HCT116 (cell line): ENCODE measurements at regions not wholly inside any gene's neighbourhood (a gene's known extent, or its start where the extent isn't known, plus 50 kb on each side); places are given as distances from the start of the nearest gene placed in this dataset.

Source experiments
- ATAC-seq: fragments of 200-7000 bp; cut with Tn5 transposase; 2 replicates; pipeline ENCODE4 v1.9.1; 2020; ENCODE audit warnings: mild to moderate bottlenecking, moderate library complexity
- BruUV-seq: library from RNA; stranded (reverse); fragments of 400-500 nt; replicated peaks from 2 replicates; lab custom pipeline; 2021; lab: Mats Ljungman, UMichigan
- CTCF ChIA-PET: fragments of 300-600 bp; sonication (Branson Sonifier 250); formaldehyde crosslinking; loops from one replicate; lab custom pipeline; 2021; ENCODE audit warnings: antibody characterized with exemption; lab: Charles Lee
- POLR2A ChIA-PET: fragments of 300-600, 350-600 bp; sonication (Branson Sonifier 250); formaldehyde crosslinking; loops from one replicate; lab custom pipeline; 2021; ENCODE audit warnings: antibody characterized with exemption; lab: Charles Lee
- RAD21 ChIA-PET, 2 experiments: fragments of 300-600 bp; sonication (Branson Sonifier 250); formaldehyde crosslinking; loops; one replicate each; lab custom pipeline; 2023; ENCODE audit warnings: low total read pairs in 2 of 2; ENCODE audit not compliant: uncharacterized antibody in 2 of 2, unreplicated experiment in 2 of 2, low non-redundant PET in 1 of 2; lab: Charles Lee
- DNase-seq: peaks from one replicate; pipeline ENCODE4 v3.0.0-alpha.2; 2010; ENCODE audit warnings: low read depth, low spot score
- H2AFZ ChIP-seq: fragments of 200-600 bp; shearing (Covaris generic), sonication (generic); 2 replicates; pipeline ENCODE4 v1.6.1; 2017; ENCODE audit warnings: low read depth, mixed run types, mixed read lengths, antibody characterized with exemption, low read length; ENCODE audit not compliant: poor library complexity, severe bottlenecking
- H3K27ac ChIP-seq: 2 replicates; pipeline ENCODE4 v1.5.1; 2012; ENCODE audit warnings: low read depth, low read length
- H3K27me3 ChIP-seq: fragments of 200-600 bp; sonication (generic); 2 replicates; pipeline ENCODE4 v1.6.1; 2016; ENCODE audit warnings: mixed run types, low read length, mixed read lengths; ENCODE audit not compliant: insufficient read depth
- H3K36me3 ChIP-seq, 2 experiments: fragments of 200-500 bp in 1 of 2; fragments of 200-600 bp in 1 of 2; sonication (Bioruptor generic) in 1 of 2; sonication (generic) in 1 of 2; 2 replicates each; pipeline versions ENCODE4 v1.5.1 to v1.6.1; 2014 to 2016; ENCODE audit warnings: low read length in 2 of 2, inconsistent platforms in 1 of 2, mixed read lengths in 1 of 2, mixed run types in 1 of 2; ENCODE audit not compliant: insufficient read depth in 2 of 2, control insufficient read depth in 1 of 2
- H3K4me1 ChIP-seq, 2 experiments: fragments of 200-600 bp in 1 of 2; sonication (generic) in 1 of 2; 2 replicates each; pipeline versions ENCODE4 v1.5.1 to v1.6.1; 2012 to 2017; ENCODE audit warnings: low read length in 2 of 2, inconsistent platforms in 1 of 2, mild to moderate bottlenecking in 1 of 2, mixed read lengths in 1 of 2, mixed run types in 1 of 2, moderate library complexity in 1 of 2; ENCODE audit not compliant: insufficient read depth in 2 of 2, control insufficient read depth in 1 of 2
- H3K4me2 ChIP-seq: fragments of 200-600 bp; sonication (generic); 2 replicates; pipeline ENCODE4 v1.6.1; 2017; ENCODE audit warnings: mixed run types, low read length, mixed read lengths
- H3K4me3 ChIP-seq, 2 experiments: fragments of 200-600 bp in 1 of 2; sonication (generic) in 1 of 2; replicated peaks in 1 of 2; 2 replicates each; pipeline ENCODE4 v1.5.1; 2011 to 2016; ENCODE audit warnings: low read length in 2 of 2, control low read depth in 1 of 2, low read depth in 1 of 2, mild to moderate bottlenecking in 1 of 2, mixed read lengths in 1 of 2, mixed run types in 1 of 2
- H3K79me2 ChIP-seq: fragments of 200-600 bp; sonication (generic); 2 replicates; pipeline ENCODE4 v1.6.1; 2017; ENCODE audit warnings: mild to moderate bottlenecking, mixed run types, low read length, moderate library complexity, mixed read lengths; ENCODE audit not compliant: insufficient read depth
- H3K9ac ChIP-seq: fragments of 200-600 bp; sonication (generic); 2 replicates; pipeline ENCODE4 v1.6.1; 2016; ENCODE audit warnings: low read length, mixed read lengths
- H3K9me2 ChIP-seq: fragments of 200-600 bp; sonication (generic), shearing (Covaris generic); 2 replicates; pipeline ENCODE4 v1.6.1; 2017; ENCODE audit warnings: mixed run types, mild to moderate bottlenecking, moderate library complexity; ENCODE audit not compliant: insufficient read depth
- H3K9me3 ChIP-seq, 2 experiments: fragments of 200-500 bp in 1 of 2; fragments of 200-600 bp in 1 of 2; sonication (Bioruptor generic) in 1 of 2; sonication (generic) in 1 of 2; 2 replicates each; pipeline ENCODE4 v1.6.1; 2014 to 2017; ENCODE audit warnings: low read length in 2 of 2, mixed read lengths in 2 of 2, inconsistent platforms in 1 of 2, low read depth in 1 of 2, mild to moderate bottlenecking in 1 of 2, mixed run types in 1 of 2, moderate library complexity in 1 of 2; ENCODE audit not compliant: control insufficient read depth in 1 of 2, insufficient read depth in 1 of 2
- H4K20me1 ChIP-seq: fragments of 200-600 bp; sonication (generic), shearing (Covaris generic); 2 replicates; pipeline ENCODE4 v1.6.1; 2017; ENCODE audit warnings: mixed run types, mild to moderate bottlenecking, moderate library complexity; ENCODE audit not compliant: insufficient read depth
- CEBPB ChIP-seq: IDR thresholded peaks from 2 replicates; pipeline ENCODE4 v1.6.1; 2012; ENCODE audit warnings: low read depth
- EGR1 ChIP-seq: IDR thresholded peaks from 2 replicates; pipeline ENCODE4 v1.6.1; 2012; ENCODE audit warnings: low read depth
- ELF1 ChIP-seq: IDR thresholded peaks from 2 replicates; pipeline ENCODE4 v1.6.1; 2012; ENCODE audit warnings: low read depth, borderline replicate concordance
- EZH2 ChIP-seq: fragments of 200-600 bp; sonication (generic); IDR thresholded peaks from 2 replicates; pipeline ENCODE4 v1.6.1; 2017; ENCODE audit warnings: antibody characterized with exemption, mixed run types
- EZH2phosphoT487 ChIP-seq: fragments of 200-600 bp; IDR thresholded peaks from 2 replicates; pipeline ENCODE4 v1.6.1; 2018; ENCODE audit warnings: antibody characterized with exemption, borderline replicate concordance
- SIN3A ChIP-seq: IDR thresholded peaks from 2 replicates; pipeline ENCODE4 v1.6.1; 2012; ENCODE audit warnings: low read depth
- SRF ChIP-seq: IDR thresholded peaks from 2 replicates; pipeline ENCODE4 v1.6.1; 2012; ENCODE audit warnings: low read depth
- TCF7L2 ChIP-seq: IDR thresholded peaks from 2 replicates; pipeline ENCODE4 v1.7.0; 2011; ENCODE audit warnings: borderline replicate concordance, inconsistent platforms; ENCODE audit not compliant: insufficient read depth, insufficient read length; ENCODE audit errors: extremely low read depth
- intact Hi-C: fragments of 100-400 bp; cut with micrococcal nuclease; formaldehyde crosslinking; loops from 2 replicates; pipeline ENCODE4 v1.10.0; 2022
- TF ChIP-seq, protein P1 (sequence below): IDR thresholded peaks from 2 replicates; pipeline ENCODE4 v1.6.1; 2011; ENCODE audit warnings: mild to moderate bottlenecking, low read length, moderate library complexity; ENCODE audit not compliant: insufficient replicate concordance; ENCODE audit errors: extremely low read depth
- TF ChIP-seq, protein P2 (sequence below): IDR thresholded peaks from 2 replicates; pipeline ENCODE4 v1.6.1; 2012; ENCODE audit warnings: low read depth
- TF ChIP-seq, protein P3 (sequence below), 3 experiments: fragments of 200-600 bp in 1 of 3; sonication (generic) in 1 of 3; IDR thresholded peaks in 2 of 3; conservative IDR thresholded peaks in 1 of 3; 2 replicates each; pipeline ENCODE4 v1.5.1; 2012 to 2017; ENCODE audit warnings: low read depth in 2 of 3, low read length in 2 of 3, antibody characterized with exemption in 1 of 3, borderline replicate concordance in 1 of 3, control low read depth in 1 of 3, mild to moderate bottlenecking in 1 of 3, mixed read lengths in 1 of 3, mixed run types in 1 of 3, moderate library complexity in 1 of 3; ENCODE audit not compliant: insufficient read depth in 1 of 3
- TF ChIP-seq, protein P4 (sequence below): IDR thresholded peaks from 2 replicates; pipeline ENCODE4 v1.6.1; 2012

DNA sequence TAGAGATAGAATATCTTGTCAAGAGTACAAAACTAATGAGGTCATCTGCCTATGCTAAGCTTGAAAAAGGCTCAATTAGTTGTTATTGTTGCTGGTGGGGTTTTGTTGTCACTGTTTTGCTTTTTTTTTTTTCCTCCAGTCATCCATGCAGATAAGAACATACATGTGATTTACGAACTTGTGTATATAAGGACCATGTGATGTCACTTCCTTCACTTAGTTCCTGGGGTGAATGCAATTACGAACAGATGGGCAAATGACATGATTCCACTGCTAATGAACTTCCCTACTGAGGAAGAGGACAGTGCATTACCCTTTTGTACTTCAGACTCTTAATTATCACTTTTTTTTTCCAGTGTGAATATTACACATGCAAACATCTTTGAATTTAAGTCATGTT, 1175.3 kb upstream of the GJE1 start:
- H3K9ac ChIP-seq: no peak overlapping the region
- intact Hi-C loops: no loop called here
- POLR2A ChIA-PET: no interaction called here

DNA sequence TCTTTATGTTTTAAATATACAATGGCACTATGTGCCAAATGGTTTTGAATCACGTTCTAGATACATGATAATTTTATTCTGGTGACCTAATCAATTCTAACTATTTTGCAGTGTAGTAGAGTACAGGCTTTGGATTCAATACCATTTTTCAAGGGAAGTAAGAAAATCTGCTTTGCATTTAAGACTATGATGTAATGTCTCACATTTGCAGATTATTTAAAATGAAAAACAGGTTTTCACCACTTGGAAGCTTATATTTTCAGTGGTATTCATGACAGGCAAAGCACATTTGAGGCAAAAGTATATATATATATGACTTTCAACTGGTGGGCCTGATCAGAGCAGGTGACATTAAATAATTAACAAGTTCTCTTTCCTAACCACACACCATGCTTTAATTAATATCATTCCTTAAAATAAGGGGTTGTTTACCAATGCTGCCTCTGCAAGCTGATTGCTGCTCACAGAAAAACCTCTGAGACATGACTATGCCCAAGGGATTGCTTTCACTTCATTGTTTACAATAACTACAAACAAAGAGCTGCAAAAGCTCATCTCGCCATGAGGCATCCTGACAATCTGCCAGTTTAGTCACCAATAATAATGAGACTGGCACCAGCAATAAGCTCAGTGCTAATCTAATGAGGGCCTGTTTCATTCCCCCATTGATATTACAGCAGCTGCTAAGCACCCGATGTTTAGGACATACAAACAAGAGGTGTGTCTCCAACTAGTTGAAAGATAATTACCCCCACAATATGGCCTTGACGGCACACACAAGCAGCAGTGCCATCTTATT, 1176.0 kb upstream of the GJE1 start:
- Histone ChIP-seq H3K9ac (no peak overlapping the region), H3K79me2 (no peaks in the 10 kb centered on the region), H2AFZ (no peak overlapping the region), H3K9me2 (no peaks in the 10 kb centered on the region), H3K27ac (no peak overlapping the region), H3K4me2 (no peak overlapping the region), H4K20me1 (no peaks in the 10 kb centered on the region), H3K9me3 (no peaks in the 10 kb centered on the region), H3K27me3 (no peaks in the 10 kb centered on the region), H3K4me1 (no peaks in the 10 kb centered on the region), H3K36me3 (no peaks in the 10 kb centered on the region), H3K4me3 (no peak overlapping the region)
- RAD21 ChIA-PET: no interaction called here
- BruUV-seq: no TSS peak
- POLR2A ChIA-PET: no interaction called here
- DNase-seq: no peak
- intact Hi-C loops: no loop called here
- CTCF ChIA-PET: no interaction called here
- no peak for ATAC-seq
- TF ChIP-seq CEBPB: no peak
- TF ChIP-seq, protein P1, sequence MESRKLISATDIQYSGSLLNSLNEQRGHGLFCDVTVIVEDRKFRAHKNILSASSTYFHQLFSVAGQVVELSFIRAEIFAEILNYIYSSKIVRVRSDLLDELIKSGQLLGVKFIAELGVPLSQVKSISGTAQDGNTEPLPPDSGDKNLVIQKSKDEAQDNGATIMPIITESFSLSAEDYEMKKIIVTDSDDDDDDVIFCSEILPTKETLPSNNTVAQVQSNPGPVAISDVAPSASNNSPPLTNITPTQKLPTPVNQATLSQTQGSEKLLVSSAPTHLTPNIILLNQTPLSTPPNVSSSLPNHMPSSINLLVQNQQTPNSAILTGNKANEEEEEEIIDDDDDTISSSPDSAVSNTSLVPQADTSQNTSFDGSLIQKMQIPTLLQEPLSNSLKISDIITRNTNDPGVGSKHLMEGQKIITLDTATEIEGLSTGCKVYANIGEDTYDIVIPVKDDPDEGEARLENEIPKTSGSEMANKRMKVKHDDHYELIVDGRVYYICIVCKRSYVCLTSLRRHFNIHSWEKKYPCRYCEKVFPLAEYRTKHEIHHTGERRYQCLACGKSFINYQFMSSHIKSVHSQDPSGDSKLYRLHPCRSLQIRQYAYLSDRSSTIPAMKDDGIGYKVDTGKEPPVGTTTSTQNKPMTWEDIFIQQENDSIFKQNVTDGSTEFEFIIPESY: no peak
- TF ChIP-seq, protein P2, sequence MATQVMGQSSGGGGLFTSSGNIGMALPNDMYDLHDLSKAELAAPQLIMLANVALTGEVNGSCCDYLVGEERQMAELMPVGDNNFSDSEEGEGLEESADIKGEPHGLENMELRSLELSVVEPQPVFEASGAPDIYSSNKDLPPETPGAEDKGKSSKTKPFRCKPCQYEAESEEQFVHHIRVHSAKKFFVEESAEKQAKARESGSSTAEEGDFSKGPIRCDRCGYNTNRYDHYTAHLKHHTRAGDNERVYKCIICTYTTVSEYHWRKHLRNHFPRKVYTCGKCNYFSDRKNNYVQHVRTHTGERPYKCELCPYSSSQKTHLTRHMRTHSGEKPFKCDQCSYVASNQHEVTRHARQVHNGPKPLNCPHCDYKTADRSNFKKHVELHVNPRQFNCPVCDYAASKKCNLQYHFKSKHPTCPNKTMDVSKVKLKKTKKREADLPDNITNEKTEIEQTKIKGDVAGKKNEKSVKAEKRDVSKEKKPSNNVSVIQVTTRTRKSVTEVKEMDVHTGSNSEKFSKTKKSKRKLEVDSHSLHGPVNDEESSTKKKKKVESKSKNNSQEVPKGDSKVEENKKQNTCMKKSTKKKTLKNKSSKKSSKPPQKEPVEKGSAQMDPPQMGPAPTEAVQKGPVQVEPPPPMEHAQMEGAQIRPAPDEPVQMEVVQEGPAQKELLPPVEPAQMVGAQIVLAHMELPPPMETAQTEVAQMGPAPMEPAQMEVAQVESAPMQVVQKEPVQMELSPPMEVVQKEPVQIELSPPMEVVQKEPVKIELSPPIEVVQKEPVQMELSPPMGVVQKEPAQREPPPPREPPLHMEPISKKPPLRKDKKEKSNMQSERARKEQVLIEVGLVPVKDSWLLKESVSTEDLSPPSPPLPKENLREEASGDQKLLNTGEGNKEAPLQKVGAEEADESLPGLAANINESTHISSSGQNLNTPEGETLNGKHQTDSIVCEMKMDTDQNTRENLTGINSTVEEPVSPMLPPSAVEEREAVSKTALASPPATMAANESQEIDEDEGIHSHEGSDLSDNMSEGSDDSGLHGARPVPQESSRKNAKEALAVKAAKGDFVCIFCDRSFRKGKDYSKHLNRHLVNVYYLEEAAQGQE: no peak
- TF ChIP-seq, protein P3, sequence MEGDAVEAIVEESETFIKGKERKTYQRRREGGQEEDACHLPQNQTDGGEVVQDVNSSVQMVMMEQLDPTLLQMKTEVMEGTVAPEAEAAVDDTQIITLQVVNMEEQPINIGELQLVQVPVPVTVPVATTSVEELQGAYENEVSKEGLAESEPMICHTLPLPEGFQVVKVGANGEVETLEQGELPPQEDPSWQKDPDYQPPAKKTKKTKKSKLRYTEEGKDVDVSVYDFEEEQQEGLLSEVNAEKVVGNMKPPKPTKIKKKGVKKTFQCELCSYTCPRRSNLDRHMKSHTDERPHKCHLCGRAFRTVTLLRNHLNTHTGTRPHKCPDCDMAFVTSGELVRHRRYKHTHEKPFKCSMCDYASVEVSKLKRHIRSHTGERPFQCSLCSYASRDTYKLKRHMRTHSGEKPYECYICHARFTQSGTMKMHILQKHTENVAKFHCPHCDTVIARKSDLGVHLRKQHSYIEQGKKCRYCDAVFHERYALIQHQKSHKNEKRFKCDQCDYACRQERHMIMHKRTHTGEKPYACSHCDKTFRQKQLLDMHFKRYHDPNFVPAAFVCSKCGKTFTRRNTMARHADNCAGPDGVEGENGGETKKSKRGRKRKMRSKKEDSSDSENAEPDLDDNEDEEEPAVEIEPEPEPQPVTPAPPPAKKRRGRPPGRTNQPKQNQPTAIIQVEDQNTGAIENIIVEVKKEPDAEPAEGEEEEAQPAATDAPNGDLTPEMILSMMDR (IDR thresholded peaks at IDR 0.05 in 2 of 3, conservative IDR thresholded peaks at IDR 0.05 in 1 of 3; ENCODE audit: borderline replicate concordance in 1 of 3, insufficient read depth in 1 of 3, low read depth in 2 of 3, low read length in 2 of 3): no peak
- TF ChIP-seq SRF: no peak
- TF ChIP-seq TCF7L2: no peak
- no peak for TF ChIP-seq EZH2
- TF ChIP-seq, protein P4, sequence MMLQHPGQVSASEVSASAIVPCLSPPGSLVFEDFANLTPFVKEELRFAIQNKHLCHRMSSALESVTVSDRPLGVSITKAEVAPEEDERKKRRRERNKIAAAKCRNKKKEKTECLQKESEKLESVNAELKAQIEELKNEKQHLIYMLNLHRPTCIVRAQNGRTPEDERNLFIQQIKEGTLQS: no peak
- TF ChIP-seq SIN3A: no peak

More for the DNA sequence above, 1175.3 kb upstream of the GJE1 start:
- H4K20me1 ChIP-seq: no peaks in the 10 kb centered on the region
- no peak for DNase-seq
- no peak overlapping the region for H3K27ac ChIP-seq
- ChIA-PET CTCF (no interaction called here), RAD21 (no interaction called here)
- no peaks in the 10 kb centered on the region for H3K27me3 ChIP-seq
- ATAC-seq: no peak
- H3K9me2 ChIP-seq: no peaks in the 10 kb centered on the region
- no TSS peak for BruUV-seq
- no peaks in the 10 kb centered on the region for H3K4me1 ChIP-seq
- H3K4me3 ChIP-seq: no peak overlapping the region
- TF ChIP-seq ELF1 (no peak), EGR1 (no peak), EZH2phosphoT487 (no peak)
- no peaks in the 10 kb centered on the region for H3K9me3 ChIP-seq
- H3K4me2 ChIP-seq: no peak overlapping the region
- H3K36me3 ChIP-seq: no peaks in the 10 kb centered on the region
- no peak overlapping the region for H2AFZ ChIP-seq
- no peaks in the 10 kb centered on the region for H3K79me2 ChIP-seq
